Raji (cell line): ENCODE measurements at regions not wholly inside any gene's neighbourhood (a gene's known extent, or its start where the extent isn't known, plus 50 kb on each side); places are given as distances from the start of the nearest gene placed in this dataset.

Experiments
- POLR2A ChIP-seq: IDR thresholded peaks from 2 replicates; pipeline ENCODE4 v1.6.1; 2011; ENCODE audit warnings: low read depth, low read length, control low read depth; ENCODE audit not compliant: insufficient read depth

GRCh38 chr16:85162478-85163277 lies 50.4 kb upstream of the CIBAR2 start:
- no peak for TF ChIP-seq POLR2A

- no peak for TF ChIP-seq POLR2A
Measured at GRCh38 chr16:85163278-85164112, 51.2 kb upstream of the CIBAR2 start.

- no peak for TF ChIP-seq POLR2A
Measured at GRCh38 chr16:85164431-85164830, 52.2 kb upstream of the CIBAR2 start.

- TF ChIP-seq POLR2A, result no peak
Measured at GRCh38 chr16:85164838-85165516, 52.7 kb upstream of the CIBAR2 start.

GRCh38 chr16:85165781-85166180 lies 53.5 kb upstream of the CIBAR2 start:
- TF ChIP-seq POLR2A, result no peak

- TF ChIP-seq POLR2A, result no peak
Measured at GRCh38 chr16:85166281-85166680, 54.0 kb upstream of the CIBAR2 start.

DNA sequence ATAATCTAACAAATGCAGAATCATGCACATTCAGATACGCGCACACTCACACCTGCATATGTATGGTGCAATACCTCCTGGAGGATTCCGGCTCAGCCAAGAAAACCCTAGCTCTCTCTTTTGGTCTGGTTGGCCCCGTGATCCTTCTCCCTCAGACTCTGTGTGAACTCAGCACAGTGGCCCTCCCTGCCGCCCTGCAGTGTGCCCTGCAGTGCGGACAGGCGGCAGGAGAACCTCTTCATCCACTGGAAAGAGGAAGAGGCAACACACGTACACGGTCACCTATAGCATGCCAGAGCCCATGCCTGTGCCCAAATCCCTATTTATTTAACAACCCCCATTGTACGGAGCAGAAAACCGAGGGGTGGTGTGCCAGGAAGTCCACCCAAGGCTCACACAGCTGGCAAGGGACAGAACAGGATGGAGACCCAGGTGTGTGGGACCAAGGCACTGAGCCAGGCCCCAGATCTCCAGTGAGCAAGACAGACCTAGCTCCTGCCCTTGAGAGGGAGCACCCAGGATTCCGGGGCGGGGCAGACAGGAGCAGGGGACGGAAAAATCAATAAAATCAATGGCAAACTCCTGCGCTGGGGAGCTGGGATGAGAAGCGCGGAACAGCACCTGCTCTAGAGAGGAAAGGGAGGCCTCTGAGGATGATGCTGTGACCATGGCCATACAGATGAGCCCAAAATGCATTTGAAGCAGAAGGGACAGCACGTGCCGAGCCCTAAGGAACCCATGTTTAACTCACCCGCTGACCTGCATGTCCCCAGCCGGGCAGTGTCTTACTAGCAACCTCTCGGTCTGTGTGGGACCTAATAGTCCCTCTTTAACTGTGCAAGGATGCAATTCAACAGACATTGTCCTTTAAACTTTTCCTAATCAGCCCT lies 54.7 kb upstream of the CIBAR2 start:
- TF ChIP-seq POLR2A, result no peak

DNA sequence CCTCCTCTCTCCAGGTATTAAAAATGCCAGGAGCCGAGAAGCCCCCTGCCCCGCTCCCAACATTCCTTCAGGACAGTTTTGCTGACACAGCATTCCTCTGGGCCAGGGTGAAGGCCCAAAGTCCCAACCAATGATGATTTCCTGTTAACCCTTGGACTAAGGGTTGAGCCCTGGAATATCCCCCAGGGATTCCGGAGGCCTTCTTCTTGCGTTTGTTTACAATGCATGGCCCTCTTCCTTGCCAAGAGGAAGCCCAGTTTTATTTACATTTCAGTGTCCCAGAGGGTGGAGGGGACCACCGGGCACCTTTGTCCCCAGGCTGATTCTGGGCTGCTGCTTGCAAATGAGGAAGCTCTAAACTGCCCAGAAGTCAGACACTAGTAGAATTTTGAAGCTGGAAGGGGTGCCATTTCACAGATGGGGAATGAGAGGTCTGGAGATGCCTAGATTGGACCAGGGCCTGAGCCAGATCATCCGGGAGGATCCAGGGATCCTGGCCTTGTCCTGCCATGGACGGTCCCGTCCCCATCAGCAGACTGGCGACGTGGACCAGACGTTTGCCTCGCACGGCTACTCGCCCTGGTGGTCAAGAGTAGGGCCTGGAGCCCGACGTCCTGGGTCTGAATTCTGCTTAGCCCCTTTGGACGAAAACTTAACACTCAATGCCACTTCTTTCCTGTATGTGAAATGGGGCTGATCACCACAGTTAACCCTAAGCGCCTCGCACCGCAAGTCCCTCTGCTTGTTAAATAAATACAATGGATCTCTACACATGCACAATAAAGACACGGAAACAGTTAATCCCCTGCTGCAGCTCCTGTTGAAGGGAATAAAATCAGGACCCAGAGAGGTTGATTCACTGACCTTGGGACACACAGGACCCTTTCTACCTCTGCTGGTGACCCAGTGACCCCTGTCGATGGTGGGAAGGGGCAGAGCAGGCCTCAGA lies 55.6 kb upstream of the CIBAR2 start:
- no peak for TF ChIP-seq POLR2A

GRCh38 chr16:85168732-85169256 lies 56.5 kb upstream of the CIBAR2 start:
- TF ChIP-seq POLR2A, result no peak

DNA sequence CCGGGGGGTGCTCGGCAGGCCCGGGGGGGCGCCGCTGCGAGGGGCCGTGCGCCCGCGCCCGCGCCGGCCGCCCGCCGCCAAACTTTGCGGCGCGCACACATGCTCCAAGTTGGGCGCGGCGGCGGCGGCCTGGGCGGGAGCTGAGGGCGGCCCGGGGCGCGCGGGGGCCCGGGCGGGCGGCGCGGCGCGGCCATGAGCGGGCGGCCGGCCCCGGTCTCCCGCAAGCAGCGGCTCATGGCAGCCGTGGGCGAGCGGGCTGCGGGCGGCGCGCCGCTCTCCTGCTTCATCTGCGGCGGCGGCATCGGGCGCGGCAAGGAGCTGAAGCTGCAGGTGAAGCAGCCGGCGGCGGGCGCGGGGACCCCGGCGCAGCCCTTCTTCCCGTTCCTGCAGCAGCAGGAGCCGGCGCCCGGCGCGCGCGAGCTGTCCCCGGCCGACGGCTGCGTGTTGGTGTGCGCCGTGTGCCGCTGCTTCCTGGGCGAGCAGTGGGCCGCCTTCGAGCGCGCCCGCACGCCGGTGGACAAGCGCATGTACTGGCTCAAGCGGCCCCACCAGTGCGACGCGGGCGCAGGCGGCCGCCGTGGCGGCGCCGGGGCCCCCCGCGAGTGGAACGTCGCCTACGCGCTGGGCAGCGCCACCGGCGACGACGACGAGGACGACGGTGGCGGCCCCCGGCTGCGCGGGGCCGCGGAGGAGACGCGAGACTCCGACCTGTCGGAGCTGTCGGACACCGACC lies 57.2 kb upstream of the CIBAR2 start:
- TF ChIP-seq POLR2A, result no peak

GRCh38 chr16:85170066-85170491 lies 57.8 kb upstream of the CIBAR2 start:
- no peak for TF ChIP-seq POLR2A

DNA sequence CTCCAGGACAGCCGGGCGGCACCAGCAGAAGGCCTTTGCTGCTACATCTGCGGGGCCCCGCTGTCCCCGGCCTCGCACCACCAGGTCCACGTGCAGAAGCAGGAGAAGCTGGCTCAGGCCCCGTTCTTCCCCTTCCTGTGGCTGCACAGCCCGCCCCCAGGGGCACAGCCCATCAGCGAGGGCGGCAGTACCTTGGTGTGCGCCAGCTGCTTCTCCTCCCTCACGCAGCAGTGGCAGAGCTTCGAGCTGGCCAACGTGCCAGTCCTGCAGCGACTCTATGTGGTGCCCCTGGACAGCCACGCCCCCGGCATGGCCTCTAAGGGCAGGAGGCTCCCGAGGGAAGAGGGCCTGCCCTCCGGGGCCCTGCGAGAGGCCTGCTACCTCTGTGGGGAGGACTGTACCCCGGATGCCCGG lies 58.3 kb upstream of the CIBAR2 start:
- TF ChIP-seq POLR2A, result no peak
